ENCODE measurements at regions not wholly inside any gene's neighbourhood (a gene's known extent, or its start where the extent isn't known, plus 50 kb on each side); places are given as distances from the start of the nearest gene placed in this dataset.

GRCh38 chr17:70636517-70637133 is 467.3 kb downstream of the KCNJ2 start:
- Histone ChIP-seq H3K9me3 (no peaks in the 10 kb centered on the region), H3K4me2 (no peak overlapping the region), H3K27ac (no peak overlapping the region), H3K4me1 (no peaks in the 10 kb centered on the region), H3K4me3 (no peak overlapping the region)
- ATAC-seq (peak; percentile 43 to 68; a peak in 3 of 6 replicates), FAIRE-seq (peak; percentile 97), DNase-seq (ENCODE audit: low read depth in 1 of 2, low spot score in 1 of 2) (peak; percentile 44 to 52)
- CTCF ChIA-PET = interaction anchor here (1.3 kb wide), 2 partner anchors 12 to 52 kb away, joined by 3 read pairs; no protein-coding TSS in a partner anchor
- POLR2A ChIA-PET = no interaction called here
- whole genome bisulfite sequencing (ENCODE audit: missing lambda C conversion rate) = 2% methylated on average over 2 of the region's 2 CpGs
- TF ChIP-seq JUNB (IDR thresholded peaks at IDR 0.05) (no peak), ZSCAN20 (CRISPR knock-in tag; IDR thresholded peaks at IDR 0.05) (no peak), RARB (CRISPR knock-in tag; IDR thresholded peaks at IDR 0.05) (no peak), SREBF2 (IDR thresholded peaks at IDR 0.05) (no peak), MAX (IDR thresholded peaks at IDR 0.05) (no peak), BCL3 (IDR thresholded peaks at IDR 0.05) (no peak), POLR2A (IDR thresholded peaks at IDR 0.05; ENCODE audit: low read length) (no peak), ZFP36 (IDR thresholded peaks at IDR 0.05; ENCODE audit: borderline replicate concordance, partially characterized antibody) (no peak), CTCF (IDR thresholded peaks at IDR 0.05) (peak; percentile 94), HOXB13 (CRISPR knock-in tag; IDR thresholded peaks at IDR 0.05; ENCODE audit: low read depth) (no peak), SMC3 (IDR thresholded peaks at IDR 0.05) (peak; percentile 89), HES2 (IDR thresholded peaks at IDR 0.05) (no peak), CHD4 (IDR thresholded peaks at IDR 0.05; ENCODE audit: borderline replicate concordance) (no peak), RAD21 (conservative IDR thresholded peaks at IDR 0.05 in 1 of 2, IDR thresholded peaks at IDR 0.05 in 1 of 2) (peak; percentile 87 to 93)

- Histone ChIP-seq H3K4me2 (no peak overlapping the region), H3K4me1 (no peaks in the 10 kb centered on the region), H3K27ac (no peak overlapping the region), H3K4me3 (no peak overlapping the region), H3K9me3 (no peaks in the 10 kb centered on the region)
- no peak for ATAC-seq
- ChIA-PET POLR2A (no interaction called here), CTCF (interaction anchor here (1.6 kb wide), 1 partner anchor 442 kb away, joined by 4 read pairs; no protein-coding TSS in a partner anchor)
- DNase-seq (ENCODE audit: low read depth in 1 of 2, low spot score in 1 of 2) = no peak
- WGBS (ENCODE audit: missing lambda C conversion rate) = 61% methylated on average over 2 of the region's 2 CpGs
- FAIRE-seq = peak; percentile 28
- TF ChIP-seq USF2 (IDR thresholded peaks at IDR 0.05) (no peak), BCL3 (IDR thresholded peaks at IDR 0.05) (no peak), RARB (CRISPR knock-in tag; IDR thresholded peaks at IDR 0.05) (no peak)
Observed at GRCh38 chr17:70642059-70642458, 472.7 kb downstream of the KCNJ2 start.

- no peak for DNase-seq (ENCODE audit: low read depth in 1 of 2, low spot score in 1 of 2)
- no peak overlapping the region for H3K4me3 ChIP-seq
- H3K27ac ChIP-seq = no peak overlapping the region
- no peaks in the 10 kb centered on the region for H3K9me3 ChIP-seq
- FAIRE-seq = peak; percentile 68
- ChIA-PET POLR2A (no interaction called here), CTCF (interaction anchor here (0.9 kb wide), 1 partner anchor 92 kb away, joined by 6 read pairs; no protein-coding TSS in a partner anchor)
- WGBS (ENCODE audit: missing lambda C conversion rate) = 78% methylated on average over 2 of the region's 2 CpGs
- no peak overlapping the region for H3K4me2 ChIP-seq
- ATAC-seq = no peak
- TF ChIP-seq RAD21 (conservative IDR thresholded peaks at IDR 0.05 in 1 of 2, IDR thresholded peaks at IDR 0.05 in 1 of 2) (no peak), NPAS2 (CRISPR knock-in tag; IDR thresholded peaks at IDR 0.05; ENCODE audit: borderline replicate concordance) (no peak), HOXA7 (CRISPR knock-in tag; IDR thresholded peaks at IDR 0.05) (no peak), HES2 (IDR thresholded peaks at IDR 0.05) (no peak)
- H3K4me1 ChIP-seq = no peaks in the 10 kb centered on the region
Observed at GRCh38 chr17:70644096-70644495, 474.8 kb downstream of the KCNJ2 start.
